GM13976 (cell line): ENCODE measurements at regions not wholly inside any gene's neighbourhood (a gene's known extent, or its start where the extent isn't known, plus 50 kb on each side); places are given as distances from the start of the nearest gene placed in this dataset.

Experiments
- DNase-seq: peaks from one replicate; pipeline ENCODE4 v3.0.0; 2012; ENCODE audit warnings: low spot score
- CTCF ChIP-seq: IDR thresholded peaks from 2 replicates; pipeline ENCODE4 v1.5.1; 2012; ENCODE audit warnings: borderline replicate concordance, mild to moderate bottlenecking; ENCODE audit not compliant: insufficient read depth; ENCODE audit errors: extremely low read depth, missing control alignments, control extremely low read depth
- in situ Hi-C: fragments of 300-500 bp; cut with MboI; formaldehyde crosslinking; loops from one replicate; pipeline ENCODE4 v1.12.0; 2022; ENCODE audit warnings: low sequenced_read_pairs, mixed read lengths, inconsistent platforms; ENCODE audit not compliant: unreplicated experiment

GRCh38 chr6:126531286-126531685 lies 191.4 kb downstream of the CENPW start:
- DNase-seq: no peak
- in situ Hi-C loops: no loop called here

GRCh38 chr6:126531840-126532239 lies 191.9 kb downstream of the CENPW start:
- in situ Hi-C loops: no loop called here
- DNase-seq: no peak
- TF ChIP-seq CTCF: no peak

More at GRCh38 chr6:126531286-126531685, 191.4 kb downstream of the CENPW start:
- no peak for TF ChIP-seq CTCF

GRCh38 chr6:126534401-126534800 lies 194.5 kb downstream of the CENPW start:
- in situ Hi-C loops: no loop called here
- no peak for DNase-seq
- no peak for TF ChIP-seq CTCF

GRCh38 chr6:126535138-126535537 lies 195.2 kb downstream of the CENPW start:
- DNase-seq: no peak
- in situ Hi-C loops: no loop called here
- TF ChIP-seq CTCF: no peak

GRCh38 chr6:126535595-126535994 lies 195.7 kb downstream of the CENPW start:
- no peak for TF ChIP-seq CTCF
- no peak for DNase-seq
- in situ Hi-C loops: no loop called here

GRCh38 chr6:126537061-126537816 lies 197.3 kb downstream of the CENPW start:
- in situ Hi-C loops: no loop called here
- no peak for TF ChIP-seq CTCF
- DNase-seq: no peak

GRCh38 chr6:126539022-126539421 lies 199.1 kb downstream of the CENPW start:
- DNase-seq: no peak
- in situ Hi-C loops: no loop called here
- no peak for TF ChIP-seq CTCF
